ENCODE measurements at regions not wholly inside any gene's neighbourhood (a gene's known extent, or its start where the extent isn't known, plus 50 kb on each side); places are given as distances from the start of the nearest gene placed in this dataset.

GRCh38 chr4:127151941-127152340, 480.8 kb upstream of the INTU start:
- H3K36me3 ChIP-seq: no peaks in the 10 kb centered on the region
- DNase-seq: no peak
- no peak for TF ChIP-seq CTCF (IDR thresholded peaks at IDR 0.05; ENCODE audit: low read depth, low read length)
- H3K9me3 ChIP-seq (ENCODE audit: severe bottlenecking): no peaks in the 10 kb centered on the region
- H3K27ac ChIP-seq: no peak overlapping the region
- H3K4me3 ChIP-seq (ENCODE audit: low read depth, low read length): no peak overlapping the region
- H3K27me3 ChIP-seq (ENCODE audit: insufficient read depth, low read depth, severe bottlenecking): no peaks in the 10 kb centered on the region

GRCh38 chr4:127155116-127155515, 477.6 kb upstream of the INTU start:
- Histone ChIP-seq H3K36me3 (no peaks in the 10 kb centered on the region), H3K9me3 (ENCODE audit: severe bottlenecking) (no peaks in the 10 kb centered on the region), H3K4me3 (ENCODE audit: low read depth, low read length) (no peak overlapping the region), H3K27ac (no peak overlapping the region), H3K27me3 (ENCODE audit: insufficient read depth, low read depth, severe bottlenecking) (no peaks in the 10 kb centered on the region)
- DNase-seq: no peak
- TF ChIP-seq CTCF (IDR thresholded peaks at IDR 0.05; ENCODE audit: low read depth, low read length): no peak

- TF ChIP-seq CTCF (IDR thresholded peaks at IDR 0.05; ENCODE audit: low read depth, low read length): no peak
- no peak overlapping the region for H3K4me3 ChIP-seq (ENCODE audit: low read depth, low read length)
- no peaks in the 10 kb centered on the region for H3K9me3 ChIP-seq (ENCODE audit: severe bottlenecking)
- H3K27ac ChIP-seq: no peak overlapping the region
- H3K27me3 ChIP-seq (ENCODE audit: insufficient read depth, low read depth, severe bottlenecking): no peaks in the 10 kb centered on the region
- H3K36me3 ChIP-seq: no peaks in the 10 kb centered on the region
- DNase-seq: no peak
Observed at GRCh38 chr4:127155555-127155954, 477.2 kb upstream of the INTU start.

- DNase-seq: no peak
- Histone ChIP-seq H3K27me3 (ENCODE audit: insufficient read depth, low read depth, severe bottlenecking) (no peaks in the 10 kb centered on the region), H3K27ac (no peak overlapping the region), H3K4me3 (ENCODE audit: low read depth, low read length) (no peak overlapping the region), H3K9me3 (ENCODE audit: severe bottlenecking) (no peaks in the 10 kb centered on the region), H3K36me3 (no peaks in the 10 kb centered on the region)
- TF ChIP-seq CTCF (IDR thresholded peaks at IDR 0.05; ENCODE audit: low read depth, low read length): no peak
Observed at GRCh38 chr4:127162741-127163140, 470.0 kb upstream of the INTU start.

GRCh38 chr4:127165971-127166370, 466.8 kb upstream of the INTU start:
- Histone ChIP-seq H3K27ac (no peak overlapping the region), H3K4me3 (ENCODE audit: low read depth, low read length) (no peak overlapping the region), H3K9me3 (ENCODE audit: severe bottlenecking) (no peaks in the 10 kb centered on the region), H3K36me3 (no peaks in the 10 kb centered on the region), H3K27me3 (ENCODE audit: insufficient read depth, low read depth, severe bottlenecking) (no peaks in the 10 kb centered on the region)
- TF ChIP-seq CTCF (IDR thresholded peaks at IDR 0.05; ENCODE audit: low read depth, low read length): no peak
- DNase-seq: no peak

- TF ChIP-seq CTCF (IDR thresholded peaks at IDR 0.05; ENCODE audit: low read depth, low read length): no peak
- H3K27me3 ChIP-seq (ENCODE audit: insufficient read depth, low read depth, severe bottlenecking): no peaks in the 10 kb centered on the region
- no peaks in the 10 kb centered on the region for H3K9me3 ChIP-seq (ENCODE audit: severe bottlenecking)
- no peak overlapping the region for H3K27ac ChIP-seq
- no peak overlapping the region for H3K4me3 ChIP-seq (ENCODE audit: low read depth, low read length)
- DNase-seq: no peak
- H3K36me3 ChIP-seq: no peaks in the 10 kb centered on the region
Observed at GRCh38 chr4:127174201-127174600, 458.6 kb upstream of the INTU start.
